ENCODE measurements at regions not wholly inside any gene's neighbourhood (a gene's known extent, or its start where the extent isn't known, plus 50 kb on each side); places are given as distances from the start of the nearest gene placed in this dataset.
"Not testable (repeated sequence)": the region's sequence is repeated elsewhere in the genome, so short reads cannot be mapped to it uniquely, and the experiment has no call there.

DNA sequence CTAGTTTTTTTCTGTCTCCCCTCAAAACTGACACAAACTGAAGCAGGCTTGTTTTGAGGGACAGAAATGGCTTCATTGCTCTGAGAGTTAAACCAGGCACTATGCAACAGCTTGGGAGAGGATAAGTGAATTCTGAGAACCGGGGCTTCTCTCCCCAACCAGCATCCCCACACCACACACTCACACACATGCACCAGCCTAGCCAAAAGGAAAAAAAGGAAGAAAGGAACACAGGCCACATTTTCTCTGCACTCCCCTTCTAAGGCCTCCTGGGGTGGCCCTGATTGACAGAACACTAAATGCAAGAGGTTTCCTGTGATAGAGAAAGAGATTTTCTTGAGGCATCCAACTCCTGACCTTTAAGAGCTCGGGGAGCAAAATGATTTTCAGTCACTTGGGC, 177.5 kb downstream of the TLE3 start:
- no peak for DNase-seq (ENCODE audit: low read depth in 4 of 4, low spot score in 2 of 4)

DNA sequence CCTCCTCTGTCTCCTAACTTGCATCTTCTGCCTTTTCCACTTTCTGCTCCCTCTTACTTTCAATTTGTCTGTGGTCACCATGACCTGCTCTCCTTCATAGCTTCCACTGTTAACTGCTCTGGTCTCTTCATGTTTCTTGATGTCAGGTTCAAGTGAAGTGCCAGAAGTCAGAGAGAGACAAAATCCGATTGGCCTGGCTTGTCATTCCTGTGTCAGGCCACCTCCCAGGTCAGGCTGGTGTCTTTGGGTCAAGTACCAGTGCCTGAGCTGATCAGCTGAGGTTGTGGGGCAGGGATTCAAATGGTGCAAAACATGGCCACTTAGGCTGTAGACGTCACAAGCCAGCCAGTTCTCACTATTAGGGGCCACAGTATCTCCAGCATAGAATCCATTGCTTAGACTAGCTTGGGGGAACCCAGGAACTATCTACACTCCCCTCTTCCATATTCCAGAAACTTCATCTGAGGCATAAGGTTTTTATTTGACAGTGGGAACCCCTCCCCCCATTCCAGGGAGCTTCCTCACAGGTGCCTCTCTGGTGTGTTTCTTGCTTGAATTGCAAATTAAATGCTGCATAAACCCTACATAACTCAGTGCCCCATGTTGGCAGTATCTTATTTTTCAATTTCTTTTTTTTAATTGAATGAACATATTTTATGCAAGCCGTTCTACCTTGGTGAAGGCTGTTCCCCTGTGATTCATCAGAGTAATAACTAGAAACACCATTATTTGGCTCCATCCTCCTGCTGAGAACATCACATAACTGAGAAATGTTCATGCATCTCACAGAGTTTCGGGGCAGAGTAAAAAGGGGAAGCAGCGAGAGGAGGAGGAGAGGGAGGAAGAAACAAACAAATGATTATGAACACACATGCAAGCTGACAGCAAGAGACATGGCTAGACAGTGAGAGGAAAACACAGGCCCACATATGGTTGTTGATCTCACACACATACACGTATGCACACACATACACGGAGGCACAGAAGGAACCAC, 175.8 kb downstream of the TLE3 start:
- DNase-seq (ENCODE audit: low read depth in 4 of 4, low spot score in 2 of 4), result no peak

DNA sequence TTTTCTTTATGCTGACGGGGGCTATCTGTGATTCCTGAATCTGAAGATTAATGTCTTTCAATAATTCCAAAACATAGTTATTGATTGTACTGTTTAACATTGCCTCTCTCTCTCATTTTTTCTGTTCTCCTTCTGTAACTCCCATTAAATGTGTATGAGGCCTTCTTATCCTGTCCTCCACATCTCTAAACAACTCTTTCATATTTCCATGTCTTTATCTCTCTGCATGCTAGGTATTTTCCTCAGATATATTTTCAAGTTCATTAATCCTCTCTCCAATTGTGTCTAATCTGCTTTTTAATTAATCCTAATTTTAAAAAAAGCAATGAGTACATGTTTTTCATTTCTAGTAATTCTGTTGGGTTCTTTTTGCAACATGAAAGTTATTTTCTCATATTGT, 173.2 kb downstream of the TLE3 start:
- DNase-seq (ENCODE audit: low read depth in 4 of 4, low spot score in 2 of 4), result no peak

DNA sequence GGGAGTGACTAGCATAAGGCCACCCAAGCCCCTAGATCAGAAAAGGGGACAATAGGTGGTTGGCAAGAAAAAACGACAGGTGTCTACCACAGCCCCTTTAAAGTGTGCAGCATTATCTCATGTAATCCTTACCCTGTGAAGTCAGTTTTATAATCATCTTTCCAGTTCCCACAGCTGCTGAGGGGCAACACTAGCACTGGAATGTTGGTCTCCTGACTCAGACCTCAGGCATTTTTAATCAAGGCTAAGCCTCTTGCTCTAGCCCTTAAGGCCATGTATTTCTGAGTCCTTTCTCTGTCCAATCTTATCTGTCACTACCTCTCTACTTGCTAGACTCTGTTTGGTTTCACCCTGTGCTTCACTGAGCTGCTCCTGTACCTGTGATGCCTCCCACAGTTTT, 171.7 kb downstream of the TLE3 start:
- no peak for DNase-seq (ENCODE audit: low read depth in 4 of 4, low spot score in 2 of 4)

DNA sequence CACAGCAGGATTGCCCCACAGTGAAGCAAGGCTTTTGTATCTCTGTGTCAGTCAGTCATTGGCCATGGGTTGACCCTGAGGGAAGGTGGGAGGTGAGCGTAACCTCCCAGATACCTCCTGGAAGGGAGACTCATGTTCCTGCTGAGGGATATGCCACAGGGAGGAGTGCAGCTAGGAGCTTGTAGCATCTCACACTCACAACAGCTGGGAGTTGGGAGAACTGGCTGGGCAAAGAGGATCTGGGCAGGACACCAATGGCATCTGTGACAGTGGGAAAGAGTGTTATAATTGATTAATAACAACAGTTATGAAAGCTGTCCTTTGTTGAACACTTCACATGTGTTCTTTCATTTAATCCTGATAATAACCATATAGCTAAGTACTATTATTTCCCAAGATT, 171.0 kb downstream of the TLE3 start:
- DNase-seq (ENCODE audit: low read depth in 4 of 4, low spot score in 2 of 4), result no peak

DNA sequence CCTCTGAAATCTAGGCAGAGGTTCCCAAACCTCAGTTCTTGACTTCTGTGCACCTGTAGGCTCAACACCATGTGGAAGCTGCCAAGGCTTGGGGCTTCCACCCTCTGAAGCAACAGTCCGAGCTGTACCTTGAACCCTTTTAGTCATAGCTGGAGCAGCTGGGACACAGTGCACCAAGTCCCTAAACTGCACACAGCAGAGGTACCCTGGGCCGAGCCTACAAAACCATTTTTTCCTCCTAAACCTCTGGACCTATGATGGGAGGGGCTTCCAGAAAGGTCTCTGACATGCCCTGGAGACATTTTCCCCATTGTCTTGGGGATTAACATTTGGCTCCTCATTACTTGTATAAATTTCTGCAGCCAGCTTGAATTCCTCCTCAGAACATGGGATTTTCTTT, 168.8 kb downstream of the TLE3 start:
- not testable (repeated sequence) for DNase-seq (ENCODE audit: low read depth in 4 of 4, low spot score in 2 of 4)

DNA sequence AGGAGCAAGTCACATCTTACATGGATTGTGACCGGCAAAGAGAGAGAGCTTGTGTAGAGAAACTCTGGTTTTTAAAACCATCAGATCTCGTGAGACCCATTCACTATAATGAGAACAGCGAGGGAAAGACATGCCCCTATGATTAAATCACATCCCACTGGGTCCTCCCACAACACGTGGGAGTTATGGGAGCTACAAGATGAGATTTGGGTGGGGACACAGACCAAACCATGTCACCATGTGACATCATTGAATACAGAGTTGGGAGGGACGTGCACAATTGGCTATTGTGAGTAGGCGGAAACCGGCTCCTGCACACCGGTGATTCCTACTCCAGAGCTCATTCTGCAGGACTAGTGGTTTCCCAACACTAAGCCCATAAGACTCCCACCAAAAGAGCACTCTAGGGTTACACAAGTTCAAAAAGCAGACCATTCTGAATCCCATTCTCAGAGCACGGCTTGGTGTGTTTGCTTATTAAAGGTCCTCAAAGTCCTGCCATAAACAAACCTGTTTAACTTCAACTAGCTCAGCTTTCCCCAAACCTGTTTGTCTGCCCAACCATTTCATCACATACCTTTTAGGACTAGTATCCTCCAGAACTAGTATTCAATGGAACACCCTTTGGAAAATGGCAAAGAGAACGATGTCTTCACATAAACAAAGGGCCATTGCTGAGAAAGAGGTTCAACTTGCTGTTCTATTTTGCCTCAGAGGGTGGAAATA, 167.6 kb downstream of the TLE3 start:
- DNase-seq (ENCODE audit: low read depth in 4 of 4, low spot score in 2 of 4), result no peak

DNA sequence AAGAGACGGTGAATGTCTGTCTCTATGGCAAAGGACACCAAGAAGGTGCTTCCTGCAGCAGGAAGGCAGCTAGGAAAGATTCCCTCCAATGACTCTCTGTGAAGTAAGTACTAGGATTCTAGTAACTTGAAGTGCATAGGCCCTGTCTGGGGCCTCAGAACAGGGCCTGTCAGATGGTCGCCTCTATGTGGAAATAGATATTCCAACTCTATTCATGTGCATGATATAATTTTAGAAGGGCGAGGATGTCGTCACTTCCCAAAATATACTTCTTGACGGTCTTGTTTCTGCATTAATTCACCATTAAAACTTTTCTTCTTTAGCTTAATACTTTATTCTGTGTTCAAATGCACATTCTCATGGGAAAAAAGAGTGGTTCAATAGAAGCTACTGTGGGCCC, 167.0 kb downstream of the TLE3 start:
- no peak for DNase-seq (ENCODE audit: low read depth in 4 of 4, low spot score in 2 of 4)

DNA sequence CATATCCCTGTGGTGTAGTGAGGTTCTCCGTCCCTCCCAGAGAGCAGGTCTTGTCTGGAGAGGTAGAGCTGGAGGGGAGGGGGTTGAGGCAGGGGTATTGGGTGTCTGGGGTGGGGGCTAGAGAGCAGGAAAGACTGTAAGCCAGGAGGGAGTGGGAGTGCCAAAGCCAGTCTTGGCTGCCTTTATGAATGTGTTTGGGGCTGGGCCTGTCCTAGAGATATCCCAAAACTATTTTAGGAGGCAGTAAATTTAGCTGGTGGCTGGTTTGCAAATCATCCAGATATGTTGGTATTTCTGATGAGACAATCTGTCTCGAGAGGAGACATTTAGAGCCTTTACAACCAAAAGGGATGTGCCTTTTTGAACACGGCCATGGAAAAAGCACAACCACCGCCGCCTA, 166.6 kb downstream of the TLE3 start:
- DNase-seq (ENCODE audit: low read depth in 4 of 4, low spot score in 2 of 4), result no peak

DNA sequence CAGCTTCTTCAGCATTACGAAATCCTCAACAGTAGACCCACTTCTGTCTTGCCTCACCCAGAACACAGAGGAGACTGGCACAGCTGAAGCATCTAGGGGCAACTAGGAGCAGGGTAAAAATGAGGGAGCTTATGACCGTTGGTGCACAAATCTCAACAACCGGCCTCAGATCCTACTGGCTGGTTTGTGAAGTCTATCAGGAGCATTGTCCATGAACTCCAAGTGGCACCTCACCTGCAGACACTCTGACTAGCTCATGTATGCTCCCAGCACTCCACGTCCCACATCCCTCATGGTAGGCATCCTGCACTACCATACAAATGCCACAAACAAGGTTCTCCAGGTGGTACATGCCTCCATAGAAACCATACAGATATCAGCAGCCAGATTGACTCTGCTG, 163.1 kb downstream of the TLE3 start:
- DNase-seq (ENCODE audit: low read depth in 4 of 4, low spot score in 2 of 4), result no peak

DNA sequence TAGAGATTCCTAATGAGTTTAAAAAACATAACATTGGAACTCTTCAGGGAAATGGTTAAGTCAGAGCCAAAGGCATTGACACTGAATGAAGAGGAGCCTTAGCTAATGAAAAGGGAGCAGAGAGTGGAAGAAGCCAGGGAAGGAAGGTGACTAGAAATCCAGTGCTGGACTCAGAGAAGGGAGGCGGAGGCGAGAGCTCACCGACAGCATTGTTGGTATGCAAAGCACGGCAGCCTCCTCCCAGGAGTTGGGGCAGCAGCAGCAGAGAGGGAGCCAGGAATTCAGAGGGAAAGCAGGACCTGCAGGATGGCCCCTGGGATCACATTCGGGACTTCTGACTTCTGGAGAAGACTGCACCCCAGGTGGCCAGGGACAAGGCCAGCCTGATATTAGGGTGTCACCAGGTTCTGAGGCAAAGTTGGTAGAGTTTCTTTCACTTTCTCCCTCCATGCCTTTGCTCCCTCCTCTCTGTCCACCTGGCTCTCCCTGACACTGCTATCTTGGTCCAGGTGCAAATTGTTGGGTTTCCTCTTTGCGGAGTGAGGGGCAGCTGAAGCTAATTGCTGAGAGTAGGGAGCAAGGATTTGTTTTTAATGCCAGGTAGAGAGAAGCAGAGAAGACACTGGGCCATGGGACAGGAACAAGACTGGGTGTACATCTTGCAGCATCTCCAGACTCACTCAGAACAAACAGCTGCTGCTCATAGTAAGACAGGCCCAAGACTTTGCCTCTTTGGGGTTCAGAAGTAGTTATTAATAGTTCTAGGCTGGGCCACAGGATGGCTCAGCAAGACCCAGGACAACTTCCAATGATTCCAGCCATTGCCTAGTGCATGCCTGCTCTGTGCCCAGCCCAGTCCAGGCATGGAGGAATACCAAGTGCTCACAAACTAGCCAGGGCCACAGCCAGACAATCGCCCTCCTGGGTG, 157.9 kb downstream of the TLE3 start:
- no peak for DNase-seq (ENCODE audit: low read depth in 4 of 4, low spot score in 2 of 4)

DNA sequence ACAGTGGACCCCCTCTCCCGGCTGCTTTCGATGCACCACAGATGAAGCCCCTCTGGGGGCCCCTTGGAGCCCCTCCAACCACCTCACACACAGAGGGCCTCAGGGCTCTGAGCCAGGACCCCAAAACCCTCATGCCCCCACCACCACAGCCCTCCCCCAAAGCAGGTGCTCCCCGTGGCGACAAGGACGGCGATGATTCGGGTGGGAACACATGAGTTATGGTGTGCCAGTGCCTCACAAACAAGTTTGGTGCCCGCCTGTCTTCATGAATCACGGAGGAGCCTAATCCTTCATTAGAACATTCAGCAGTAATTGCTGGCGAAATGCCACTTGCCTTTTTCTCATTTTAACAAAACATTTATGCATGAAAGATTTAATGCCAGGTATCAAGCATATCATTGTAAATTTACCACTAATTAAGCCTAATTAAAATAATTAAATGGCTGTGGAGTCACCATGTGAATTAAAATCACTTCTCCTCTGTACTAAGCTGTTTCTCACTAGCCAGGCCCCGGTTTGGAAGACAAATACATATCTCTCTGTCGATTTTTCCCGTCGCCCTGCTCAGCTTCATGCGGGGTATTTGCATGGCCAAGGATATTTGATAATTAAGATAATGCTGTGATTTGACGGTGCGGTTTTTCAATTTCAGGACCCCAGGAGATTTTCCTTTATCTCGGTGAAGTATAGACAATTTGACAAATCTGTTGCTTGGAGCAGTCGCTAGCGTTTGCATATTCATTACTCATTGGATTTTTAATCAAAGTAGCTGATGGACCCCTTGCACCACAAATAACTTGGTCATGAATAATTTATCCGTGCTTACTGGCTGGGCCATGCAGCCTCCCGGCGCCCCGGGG, 157.0 kb downstream of the TLE3 start:
- DNase-seq (ENCODE audit: low read depth in 4 of 4, low spot score in 2 of 4), result no peak

DNA sequence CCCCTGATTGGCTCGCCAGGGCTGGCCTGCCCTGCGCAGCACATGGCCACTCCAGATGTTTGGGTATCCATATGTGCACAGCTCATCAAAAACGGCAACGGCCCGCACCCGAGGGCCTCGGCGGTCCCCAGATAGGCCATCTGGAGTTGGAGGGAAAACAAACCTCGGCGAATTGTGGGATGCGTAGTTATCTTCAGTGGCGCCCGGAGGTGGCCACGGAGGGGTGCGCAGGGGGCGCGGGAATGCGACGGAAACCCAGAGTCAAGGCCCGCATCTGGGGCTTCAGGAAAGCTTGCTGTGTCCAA, 156.5 kb downstream of the TLE3 start:
- no peak for DNase-seq (ENCODE audit: low read depth in 4 of 4, low spot score in 2 of 4)

DNA sequence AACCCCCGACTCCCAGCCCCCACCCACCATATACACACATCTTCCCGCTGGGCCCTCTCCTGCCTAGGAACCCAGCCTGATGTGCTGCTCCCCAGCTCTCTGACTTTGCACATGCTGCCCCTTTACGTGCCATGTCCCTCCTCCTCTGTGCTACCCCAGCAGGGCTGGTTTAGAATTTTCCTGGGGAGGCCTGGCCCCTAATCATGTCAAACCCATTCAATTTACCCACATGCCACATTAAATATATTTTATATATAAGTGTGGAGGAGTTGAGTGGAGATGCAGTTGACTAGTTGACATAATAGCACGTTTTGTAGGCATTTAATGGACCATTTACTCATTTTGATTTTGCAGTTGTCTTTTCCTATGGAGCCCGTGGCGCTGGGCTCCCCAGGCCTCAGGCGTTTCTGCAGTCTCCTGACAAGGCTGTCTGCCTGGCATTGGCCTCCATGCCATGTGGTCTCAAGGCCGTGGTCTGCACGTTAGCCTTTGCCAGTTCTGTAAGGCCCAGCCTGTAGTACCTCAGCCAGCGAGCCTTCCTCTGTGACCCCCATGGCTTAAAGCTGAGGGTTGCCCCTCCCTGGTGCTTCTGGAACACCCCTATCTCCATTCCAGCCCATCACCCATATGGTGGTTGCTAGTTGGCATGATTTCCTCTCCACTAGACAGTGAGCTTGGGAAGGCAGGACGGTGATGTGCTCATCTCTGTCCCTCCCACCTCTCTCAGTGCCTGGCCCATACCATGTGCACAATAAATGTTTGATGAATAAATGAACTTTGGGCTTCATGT, 155.8 kb downstream of the TLE3 start:
- DNase-seq (ENCODE audit: low read depth in 4 of 4, low spot score in 2 of 4), result no peak

DNA sequence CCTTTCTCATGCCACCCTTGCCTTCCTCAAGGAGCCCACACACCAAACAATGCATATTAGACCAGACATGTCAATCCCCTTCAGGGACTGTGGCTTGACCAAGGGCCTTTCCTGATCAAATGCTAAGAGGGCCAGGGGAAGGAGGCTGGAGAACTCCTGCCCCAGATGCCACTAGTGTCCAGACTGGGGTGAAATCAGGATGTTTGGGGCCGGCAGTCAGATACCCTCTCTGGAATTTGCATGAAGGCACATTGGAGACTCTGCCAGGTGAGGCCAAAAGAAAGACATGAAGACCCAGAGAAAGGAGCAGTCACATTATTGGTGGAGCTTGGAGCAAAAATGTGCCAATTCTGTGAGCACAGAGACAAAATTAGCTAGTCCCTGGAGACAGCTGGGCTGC, 154.1 kb downstream of the TLE3 start:
- DNase-seq (ENCODE audit: low read depth in 4 of 4, low spot score in 2 of 4), result no peak

DNA sequence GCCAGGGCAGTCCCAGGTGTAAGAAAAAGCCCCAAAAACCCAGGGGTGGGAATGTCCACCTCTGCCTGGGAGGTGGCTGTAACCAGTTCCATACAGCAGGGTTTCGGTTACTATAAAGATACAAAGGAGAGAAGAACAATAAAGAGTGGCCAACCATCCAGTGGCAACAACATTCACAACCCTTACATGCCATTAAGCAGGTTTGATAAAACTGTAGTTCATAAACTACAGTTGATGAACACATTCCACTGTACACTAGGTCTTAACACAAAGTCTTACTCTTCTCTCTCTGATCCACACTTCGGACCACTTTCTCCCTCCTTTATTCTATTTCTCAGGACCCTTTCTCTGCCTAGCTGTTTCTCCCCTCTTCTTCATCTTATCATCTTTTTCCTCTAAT, 152.0 kb downstream of the TLE3 start:
- DNase-seq (ENCODE audit: low read depth in 4 of 4, low spot score in 2 of 4), result no peak

DNA sequence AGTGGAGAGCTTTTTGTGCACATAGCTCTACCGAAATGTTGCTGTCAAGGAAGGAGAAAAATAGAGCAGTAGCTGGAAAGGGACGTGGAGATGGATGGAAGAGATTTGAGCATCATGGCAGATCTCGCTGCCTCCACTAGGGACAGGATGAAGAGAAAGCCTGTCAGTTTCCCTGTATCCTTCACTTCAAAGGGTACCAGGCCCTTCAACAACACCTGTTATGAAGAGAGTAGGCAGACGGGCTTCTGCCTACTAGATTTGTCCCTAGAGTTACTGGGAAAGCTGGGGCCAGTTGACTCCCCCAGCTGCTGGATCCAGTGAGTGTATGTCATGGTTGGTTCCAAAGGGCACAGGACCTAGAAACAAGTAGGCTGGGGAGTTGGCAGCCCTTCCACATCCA, 150.8 kb downstream of the TLE3 start:
- no peak for DNase-seq (ENCODE audit: low read depth in 4 of 4, low spot score in 2 of 4)

DNA sequence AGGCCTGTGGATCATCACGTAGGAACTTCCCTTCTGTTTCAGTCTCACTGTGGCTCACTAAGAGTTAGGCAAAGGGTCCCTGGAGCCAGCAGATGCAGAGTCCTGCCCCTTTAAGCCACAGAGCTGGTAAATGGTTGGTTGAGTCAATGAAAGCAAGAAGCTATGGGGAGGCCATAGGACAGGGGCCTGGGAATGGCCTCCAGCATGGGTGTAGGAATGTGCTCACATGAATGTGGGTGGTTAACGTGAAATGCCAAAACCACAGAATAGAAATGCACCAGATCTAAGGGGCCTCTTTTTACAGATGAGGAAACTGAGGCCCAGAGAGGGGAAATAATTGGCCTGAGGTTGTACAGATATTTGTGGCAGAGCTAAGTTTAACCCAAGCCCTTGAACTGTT, 150.3 kb downstream of the TLE3 start:
- DNase-seq (ENCODE audit: low read depth in 4 of 4, low spot score in 2 of 4), result no peak

DNA sequence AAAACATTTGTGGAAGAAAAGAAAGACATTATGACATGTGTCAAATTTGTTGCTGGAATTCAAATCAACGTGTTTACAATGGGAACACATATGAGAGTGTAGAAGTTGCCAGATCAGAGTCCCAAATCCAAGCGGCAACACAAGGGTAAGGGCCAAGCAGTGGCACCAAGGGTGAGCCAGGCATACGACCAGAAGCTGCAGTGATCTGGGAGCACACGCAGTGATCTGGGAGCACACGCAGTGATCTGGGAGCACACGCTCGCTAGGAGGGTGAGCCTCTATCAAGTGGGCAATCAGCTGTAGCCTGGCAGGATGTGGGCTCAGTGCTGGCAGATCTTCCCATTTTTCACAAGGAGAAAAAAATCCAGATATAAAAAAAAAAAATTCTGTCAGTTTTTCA, 148.2 kb downstream of the TLE3 start:
- no peak for DNase-seq (ENCODE audit: low read depth in 4 of 4, low spot score in 2 of 4)

Data from left renal cortex interstitium (tissue), 4 donors.